H1 (cell line): ENCODE measurements at regions not wholly inside any gene's neighbourhood (a gene's known extent, or its start where the extent isn't known, plus 50 kb on each side); places are given as distances from the start of the nearest gene placed in this dataset.

ENCODE experiments used
- CTCF ChIA-PET: fragments of 300-600 bp; sonication (Branson Sonifier 250); formaldehyde crosslinking; loops from one replicate; lab custom pipeline; 2021; ENCODE audit not compliant: partially characterized antibody; lab: Charles Lee
- POLR2A ChIA-PET: fragments of 300-600 bp; sonication (Branson Sonifier 250); formaldehyde crosslinking; loops from one replicate; lab custom pipeline; 2021; ENCODE audit warnings: inconsistent platforms; ENCODE audit not compliant: partially characterized antibody; lab: Charles Lee
- DNase-seq, 2 experiments: peaks; one replicate each; pipeline versions ENCODE4 v3.0.0 to v3.0.0-alpha.2; 2010 to 2022; ENCODE audit warnings: low spot score in 2 of 2, low read depth in 1 of 2, mixed read lengths in 1 of 2
- FAIRE-seq: peaks from 2 replicates; lab custom pipeline; 2011; peaks lifted over from hg19 to GRCh38; lab: Jason Lieb, UNC
- H2AFZ ChIP-seq: 2 replicates; pipeline ENCODE4 v1.8.1; 2012; ENCODE audit warnings: low read length, inconsistent platforms
- H2AK5ac ChIP-seq: 2 replicates; pipeline ENCODE4 v1.6.1; 2013; ENCODE audit warnings: low read depth, low read length
- H2BK120ac ChIP-seq: replicated peaks from 2 replicates; pipeline ENCODE3; 2013; ENCODE audit warnings: low read depth, low read length, inconsistent platforms
- H2BK12ac ChIP-seq: 2 replicates; pipeline ENCODE4 v1.6.1; 2013; ENCODE audit warnings: low read depth, low read length
- H2BK15ac ChIP-seq: 2 replicates; pipeline ENCODE4 v1.6.1; 2013; ENCODE audit warnings: low read length
- H2BK20ac ChIP-seq: 2 replicates; pipeline ENCODE4 v1.6.1; 2013; ENCODE audit warnings: low read length
- H2BK5ac ChIP-seq: 2 replicates; pipeline ENCODE4 v1.6.1; 2013; ENCODE audit warnings: low read depth, low read length
- H3K14ac ChIP-seq: 2 replicates; pipeline ENCODE4 v1.6.1; 2013; ENCODE audit warnings: inconsistent platforms; ENCODE audit not compliant: insufficient read length
- H3K18ac ChIP-seq: 2 replicates; pipeline ENCODE4 v1.6.1; 2013; ENCODE audit warnings: low read length; ENCODE audit errors: extremely low read depth
- H3K23ac ChIP-seq: 2 replicates; pipeline ENCODE4 v1.6.1; 2013; ENCODE audit warnings: inconsistent platforms; ENCODE audit not compliant: insufficient read length
- H3K23me2 ChIP-seq: 2 replicates; pipeline ENCODE4 v1.6.1; 2013; ENCODE audit warnings: low read depth, low read length
- H3K27ac ChIP-seq: 2 replicates; pipeline ENCODE4 v1.6.1; 2011; ENCODE audit warnings: low read depth, low read length, inconsistent platforms
- H3K27me3 ChIP-seq, 4 experiments: replicated peaks in 1 of 4; 1 replicate in 1 of 4; 2 replicates in 3 of 4; pipeline versions ENCODE4 v1.6.1 to v1.8.1; 2011 to 2013; ENCODE audit warnings: low read length in 3 of 4, mild to moderate bottlenecking in 3 of 4, inconsistent platforms in 2 of 4, mixed read lengths in 2 of 4, moderate library complexity in 1 of 4; ENCODE audit not compliant: control insufficient read depth in 3 of 4, insufficient read depth in 3 of 4; ENCODE audit errors: extremely low read depth in 1 of 4
- H3K36me3 ChIP-seq, 4 experiments: 2 replicates each; pipeline versions ENCODE4 v1.6.1 to v1.8.1; 2011 to 2013; ENCODE audit warnings: mild to moderate bottlenecking in 4 of 4, low read length in 3 of 4, moderate library complexity in 2 of 4, control low read depth in 1 of 4, inconsistent platforms in 1 of 4; ENCODE audit not compliant: insufficient read depth in 4 of 4, control insufficient read depth in 2 of 4
- H3K4ac ChIP-seq: replicated peaks from 2 replicates; pipeline ENCODE3; 2013; ENCODE audit warnings: low read length, low read depth, mixed read lengths, inconsistent platforms; ENCODE audit not compliant: insufficient read length
- H3K4me1 ChIP-seq, 4 experiments: replicated peaks in 1 of 4; 1 replicate in 1 of 4; 2 replicates in 3 of 4; pipeline versions ENCODE4 v1.6.1 to v1.8.1; 2011 to 2013; ENCODE audit warnings: low read length in 3 of 4, inconsistent platforms in 2 of 4, mixed read lengths in 1 of 4; ENCODE audit not compliant: insufficient read depth in 4 of 4, control insufficient read depth in 3 of 4
- H3K4me2 ChIP-seq, 2 experiments: 2 replicates each; pipeline versions ENCODE4 v1.6.1 to v1.8.1; 2011 to 2013; ENCODE audit warnings: low read depth in 2 of 2, low read length in 2 of 2, control low read depth in 1 of 2, inconsistent platforms in 1 of 2, mild to moderate bottlenecking in 1 of 2; ENCODE audit not compliant: insufficient read depth in 1 of 2
- H3K4me3 ChIP-seq, 4 experiments: fragments of 200-600, 300-600 bp in 1 of 4; sonication (generic), shearing (Covaris generic), sonication (Bioruptor Twin) in 1 of 4; 2 replicates each; pipeline versions ENCODE4 v1.5.1 to v1.8.1; 2011 to 2016; ENCODE audit warnings: low read length in 4 of 4, low read depth in 3 of 4, control low read depth in 2 of 4, inconsistent platforms in 2 of 4, mild to moderate bottlenecking in 2 of 4, mixed read lengths in 1 of 4, moderate library complexity in 1 of 4; ENCODE audit not compliant: insufficient read depth in 2 of 4; ENCODE audit errors: extremely low read depth in 1 of 4
- H3K56ac ChIP-seq: replicated peaks from 2 replicates; pipeline ENCODE3; 2013; ENCODE audit warnings: low read depth, mild to moderate bottlenecking, mixed read lengths, low read length, inconsistent platforms; ENCODE audit not compliant: insufficient read length
- H3K79me1 ChIP-seq: 2 replicates; pipeline ENCODE4 v1.6.1; 2013; ENCODE audit warnings: low read depth, low read length, control low read depth
- H3K79me2 ChIP-seq, 2 experiments: 2 replicates each; pipeline versions ENCODE4 v1.6.1 to v1.8.1; 2012 to 2013; ENCODE audit warnings: low read length in 2 of 2, mild to moderate bottlenecking in 2 of 2, inconsistent platforms in 1 of 2; ENCODE audit not compliant: insufficient read depth in 2 of 2, control insufficient read depth in 1 of 2
- H3K9ac ChIP-seq, 4 experiments: replicated peaks in 1 of 4; 1 replicate in 1 of 4; 2 replicates in 3 of 4; pipeline versions ENCODE4 v1.6.1 to v1.8.1; 2011 to 2013; ENCODE audit warnings: low read depth in 3 of 4, low read length in 3 of 4, control low read depth in 2 of 4, mild to moderate bottlenecking in 2 of 4, moderate library complexity in 2 of 4, inconsistent platforms in 1 of 4; ENCODE audit errors: extremely low read depth in 1 of 4
- H3K9me3 ChIP-seq, 2 experiments: 2 replicates each; pipeline versions ENCODE4 v1.6.1 to v1.8.1; 2012 to 2013; ENCODE audit warnings: mild to moderate bottlenecking in 2 of 2, moderate library complexity in 2 of 2, control low read depth in 1 of 2, inconsistent platforms in 1 of 2, low read depth in 1 of 2, low read length in 1 of 2, mixed read lengths in 1 of 2; ENCODE audit not compliant: insufficient read depth in 2 of 2
- H4K20me1 ChIP-seq, 2 experiments: replicated peaks in 1 of 2; 2 replicates each; pipeline versions ENCODE3 to v1.8.1; 2011 to 2013; ENCODE audit warnings: inconsistent platforms in 2 of 2, low read length in 2 of 2, mild to moderate bottlenecking in 1 of 2; ENCODE audit not compliant: insufficient read depth in 2 of 2, control insufficient read depth in 1 of 2
- H4K5ac ChIP-seq: 2 replicates; pipeline ENCODE4 v1.6.1; 2013; ENCODE audit warnings: low read length, low read depth, mixed read lengths, inconsistent platforms; ENCODE audit not compliant: insufficient read length
- H4K8ac ChIP-seq: 2 replicates; pipeline ENCODE4 v1.8.0; 2013; ENCODE audit warnings: mild to moderate bottlenecking, moderate library complexity, low read length, inconsistent platforms; ENCODE audit not compliant: insufficient read depth; ENCODE audit errors: extremely low read depth
- H4K91ac ChIP-seq: replicated peaks from 2 replicates; pipeline ENCODE3; 2013; ENCODE audit warnings: low read length, mixed read lengths, inconsistent platforms; ENCODE audit not compliant: insufficient read length
- CBX5 ChIP-seq: fragments of 300-800, 300-1000 bp; sonication (generic); IDR thresholded peaks from 2 replicates; pipeline ENCODE4 v1.7.1; 2016; ENCODE audit warnings: antibody characterized with exemption, low read length, low read depth
- CEBPB ChIP-seq: IDR thresholded peaks from 2 replicates; pipeline ENCODE4 v1.6.1; 2012; ENCODE audit warnings: low read depth, low read length
- CHD2 ChIP-seq: IDR thresholded peaks from 2 replicates; pipeline ENCODE4 v1.6.1; 2012; ENCODE audit warnings: low read length, improper control_type of control experiment
- CTCF ChIP-seq, 3 experiments: IDR thresholded peaks; 1 replicate in 2 of 3; 2 replicates in 1 of 3; pipeline versions ENCODE4 v1.5.1 to v1.6.1; 2011; ENCODE audit warnings: low read length in 3 of 3, mild to moderate bottlenecking in 3 of 3, inconsistent platforms in 2 of 3, low read depth in 1 of 3, moderate library complexity in 1 of 3; ENCODE audit not compliant: insufficient read depth in 1 of 3; ENCODE audit errors: control extremely low read depth in 1 of 3
- EGR1 ChIP-seq: IDR thresholded peaks from 2 replicates; pipeline ENCODE4 v1.6.1; 2011; ENCODE audit warnings: low read depth, low read length, borderline replicate concordance
- JUND ChIP-seq: IDR thresholded peaks from 2 replicates; pipeline ENCODE4 v1.6.1; 2011; ENCODE audit warnings: mild to moderate bottlenecking, improper control_type of control experiment, low read length
- KDM1A ChIP-seq: fragments of 200-600, 300-600 bp; sonication (generic); IDR thresholded peaks from 2 replicates; pipeline ENCODE4 v1.7.1; 2016; ENCODE audit warnings: mild to moderate bottlenecking, low read length, borderline replicate concordance
- NRF1 ChIP-seq: IDR thresholded peaks from 2 replicates; pipeline ENCODE4 v1.6.1; 2011; ENCODE audit warnings: mild to moderate bottlenecking, low read depth, low read length, improper control_type of control experiment
- POLR2A ChIP-seq, 2 experiments: IDR thresholded peaks; 1 replicate in 1 of 2; 2 replicates in 1 of 2; pipeline ENCODE4 v1.6.1; 2011; ENCODE audit warnings: low read depth in 2 of 2, low read length in 2 of 2, mild to moderate bottlenecking in 2 of 2; ENCODE audit errors: control extremely low read depth in 1 of 2
- POLR2AphosphoS5 ChIP-seq: IDR thresholded peaks from 2 replicates; pipeline ENCODE4 v1.6.1; 2011; ENCODE audit warnings: low read depth, low read length
- POU5F1 ChIP-seq: IDR thresholded peaks from 2 replicates; pipeline ENCODE4 v1.6.1; 2011; ENCODE audit warnings: low read depth, mild to moderate bottlenecking, low read length, moderate library complexity
- RBBP5 ChIP-seq: IDR thresholded peaks from 2 replicates; pipeline ENCODE4 v1.7.1; 2012; ENCODE audit warnings: low read depth, mild to moderate bottlenecking, inconsistent platforms, low read length, moderate library complexity, borderline replicate concordance
- TAF7 ChIP-seq: optimal IDR thresholded peaks from 2 replicates; pipeline ENCODE3; 2011; ENCODE audit warnings: low read depth, mild to moderate bottlenecking, inconsistent platforms, low read length, moderate library complexity, borderline replicate concordance
- TBP ChIP-seq: IDR thresholded peaks from 2 replicates; pipeline ENCODE4 v1.6.1; 2011; ENCODE audit warnings: low read depth, low read length, improper control_type of control experiment
- WGBS, 2 experiments: shearing (Covaris generic) in 1 of 2; methylation state at CpG; one replicate each; pipeline versions ENCODE4 v1.1.6 to v1.1.7; 2013 to 2015; ENCODE audit warnings: low lambda C conversion rate in 2 of 2, mixed read lengths in 2 of 2, inconsistent platforms in 1 of 2, low coverage in 1 of 2, missing lambda C conversion rate in 1 of 2; ENCODE audit not compliant: insufficient replicate concordance in 2 of 2, insufficient coverage in 1 of 2, insufficient read length in 1 of 2; ENCODE audit errors: extremely low coverage in 1 of 2, missing lambda C conversion rate in 1 of 2; 5-methylcytosine and 5-hydroxymethylcytosine counted together

GRCh38 chr4:156559346-156559745 is 412.3 kb downstream of the PDGFC start:
- H3K4me2 ChIP-seq = no peak overlapping the region
- POLR2A ChIA-PET = no interaction called here
- no peak overlapping the region for H2AFZ ChIP-seq
- TF ChIP-seq POLR2A (IDR thresholded peaks at IDR 0.05; ENCODE audit: control extremely low read depth in 1 of 2, low read depth in 2 of 2, low read length in 2 of 2) (no peak), EGR1 (no peak), TAF7 (no peak), TBP (no peak), NRF1 (no peak), CHD2 (no peak), POLR2AphosphoS5 (no peak), CTCF (IDR thresholded peaks at IDR 0.05; ENCODE audit: control extremely low read depth in 1 of 3, insufficient read depth in 1 of 3, low read depth in 1 of 3, low read length in 3 of 3) (no peak), RBBP5 (no peak), JUND (no peak), POU5F1 (no peak), CEBPB (no peak), KDM1A (no peak), CBX5 (no peak)

More at GRCh38 chr4:156559346-156559745, 412.3 kb downstream of the PDGFC start:
- Histone ChIP-seq H4K8ac (no peak overlapping the region), H3K27me3 (no peaks in the 10 kb centered on the region), H3K4me3 (no peak overlapping the region), H3K4ac (no peak overlapping the region), H4K5ac (no peak overlapping the region), H3K9ac (no peak overlapping the region), H2AK5ac (no peak overlapping the region), H4K20me1 (no peaks in the 10 kb centered on the region), H3K79me1 (no peaks in the 10 kb centered on the region), H2BK15ac (no peak overlapping the region), H2BK12ac (no peak overlapping the region), H3K36me3 (no peaks in the 10 kb centered on the region), H2BK5ac (no peak overlapping the region), H2BK120ac (no peak overlapping the region), H3K4me1 (no peaks in the 10 kb centered on the region), H3K23me2 (no peaks in the 10 kb centered on the region), H3K79me2 (no peaks in the 10 kb centered on the region), H3K56ac (no peak overlapping the region), H2BK20ac (no peak overlapping the region), H3K18ac (no peak overlapping the region), H3K27ac (no peak overlapping the region), H3K14ac (no peak overlapping the region), H3K9me3 (no peaks in the 10 kb centered on the region), H3K23ac (no peak overlapping the region), H4K91ac (no peak overlapping the region)
- DNase-seq = no peak
- 92% methylated on average over 3 of the region's 3 CpGs; no CpG with 5 or more reads in 1 of the 2 experiments for whole genome bisulfite sequencing, 2 experiments
- no peak for FAIRE-seq
- CTCF ChIA-PET = interaction anchor here (1.7 kb wide), 1 partner anchor 14 kb away, joined by 4 read pairs; no protein-coding TSS in a partner anchor
